ENCODE measurements at regions not wholly inside any gene's neighbourhood (a gene's known extent, or its start where the extent isn't known, plus 50 kb on each side); places are given as distances from the start of the nearest gene placed in this dataset.

DNA sequence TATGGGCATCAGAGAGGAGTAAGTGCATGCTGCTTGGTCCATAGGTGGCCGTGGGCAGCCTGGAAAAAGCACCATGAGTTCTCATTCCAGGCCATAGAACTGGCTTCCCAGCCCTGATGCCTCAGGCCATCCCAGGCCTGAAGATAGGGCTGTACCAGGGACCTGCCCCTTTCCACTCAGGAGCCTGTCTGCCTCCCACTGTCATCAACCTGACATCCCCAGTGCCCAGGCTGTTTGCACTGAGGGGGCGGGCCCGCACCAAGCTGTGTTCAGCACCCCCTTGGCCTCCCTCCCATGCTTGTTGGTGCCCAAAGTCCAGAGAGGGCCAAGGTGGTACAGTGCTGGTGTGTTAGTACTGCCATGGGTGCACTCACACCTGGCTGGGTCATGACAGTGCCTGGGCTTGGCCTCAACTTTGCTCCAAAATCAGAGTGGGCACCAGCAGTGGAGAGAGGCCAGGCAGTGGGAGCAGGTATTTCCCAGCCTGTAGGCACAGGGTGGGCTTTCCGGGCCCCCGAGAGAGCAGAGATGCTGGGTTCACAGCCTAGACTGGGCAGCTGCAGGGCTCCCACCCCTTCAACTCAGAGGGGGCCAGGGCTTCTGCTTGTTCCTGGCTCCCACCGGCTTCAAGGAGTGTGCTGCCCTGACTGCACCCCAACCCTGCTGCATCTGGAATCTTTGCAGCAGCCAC, 556.1 kb downstream of the SI start:
- Histone ChIP-seq H3K9me2 (ENCODE audit: low read depth, low read length) (0 out of 2 replicates have a peak, but pooled peaks cover 3% of the 10 kb centered on the region), H4K20me1 (ENCODE audit: insufficient read depth, low read length) (no peaks in the 10 kb centered on the region), H3K27ac (ENCODE audit: low read depth, low read length, poor library complexity, severe bottlenecking) (no peak overlapping the region), H2AFZ (ENCODE audit: low read length) (no peak overlapping the region), H3K4me2 (ENCODE audit: low read length) (no peak overlapping the region), H3K9me3 (ENCODE audit: low read length) (no peaks in the 10 kb centered on the region; the same call in 1 of the 2 replicates), H3K4me3 (ENCODE audit: low read depth, low read length, poor library complexity, severe bottlenecking) (no peak overlapping the region), H3K79me2 (ENCODE audit: insufficient read depth, low read length) (no peaks in the 10 kb centered on the region), H3K27me3 (ENCODE audit: insufficient read depth, low read length) (no peaks in the 10 kb centered on the region), H3F3A (ENCODE audit: insufficient read depth, low read length) (no peaks in the 10 kb centered on the region), H3K9ac (ENCODE audit: low read length) (no peak overlapping the region), H3K4me1 (ENCODE audit: insufficient read depth, low read length, severe bottlenecking) (no peaks in the 10 kb centered on the region), H3K36me3 (ENCODE audit: insufficient read depth, low read length) (no peaks in the 10 kb centered on the region)
- TF ChIP-seq CTCF (IDR thresholded peaks at IDR 0.05; ENCODE audit: low read length) (no peak), EZH2 (IDR thresholded peaks at IDR 0.05; ENCODE audit: borderline replicate concordance, low read length) (no peak)

DNA sequence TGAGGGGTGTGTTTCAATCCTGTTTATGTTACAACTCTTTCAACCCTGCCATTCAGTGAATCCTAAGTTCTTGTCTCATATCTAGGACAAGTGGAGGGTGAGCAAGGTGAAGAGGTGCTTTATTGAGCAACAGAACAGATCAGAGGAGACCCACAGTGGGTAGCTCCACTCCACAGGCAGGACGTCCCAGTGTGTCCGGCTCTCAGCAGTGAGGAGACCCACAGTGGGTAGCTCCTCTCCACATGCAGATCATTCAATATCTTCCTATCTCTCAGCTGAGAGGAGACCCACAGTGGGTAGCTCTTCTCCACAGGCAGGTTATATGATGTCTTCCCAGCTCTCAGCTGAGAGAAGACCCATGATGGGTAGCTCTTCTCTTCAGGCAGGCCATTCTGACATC, 556.7 kb downstream of the SI start:
- TF ChIP-seq EZH2 (IDR thresholded peaks at IDR 0.05; ENCODE audit: borderline replicate concordance, low read length) (no peak), CTCF (IDR thresholded peaks at IDR 0.05; ENCODE audit: low read length) (no peak)
- H4K20me1 ChIP-seq (ENCODE audit: insufficient read depth, low read length) = no peaks in the 10 kb centered on the region
- no peak overlapping the region for H2AFZ ChIP-seq (ENCODE audit: low read length)
- H3K9ac ChIP-seq (ENCODE audit: low read length) = no peak overlapping the region
- no peak overlapping the region for H3K4me3 ChIP-seq (ENCODE audit: low read depth, low read length, poor library complexity, severe bottlenecking)
- H3K36me3 ChIP-seq (ENCODE audit: insufficient read depth, low read length) = no peaks in the 10 kb centered on the region
- no peaks in the 10 kb centered on the region for H3K4me1 ChIP-seq (ENCODE audit: insufficient read depth, low read length, severe bottlenecking)
- H3K79me2 ChIP-seq (ENCODE audit: insufficient read depth, low read length) = no peaks in the 10 kb centered on the region
- H3K27ac ChIP-seq (ENCODE audit: low read depth, low read length, poor library complexity, severe bottlenecking) = no peak overlapping the region
- H3K9me2 ChIP-seq (ENCODE audit: low read depth, low read length) = no peaks in the 10 kb centered on the region
- H3F3A ChIP-seq (ENCODE audit: insufficient read depth, low read length) = no peaks in the 10 kb centered on the region
- no peaks in the 10 kb centered on the region; the same call in 1 of the 2 replicates for H3K9me3 ChIP-seq (ENCODE audit: low read length)
- H3K4me2 ChIP-seq (ENCODE audit: low read length) = no peak overlapping the region
- H3K27me3 ChIP-seq (ENCODE audit: insufficient read depth, low read length) = no peaks in the 10 kb centered on the region

DNA sequence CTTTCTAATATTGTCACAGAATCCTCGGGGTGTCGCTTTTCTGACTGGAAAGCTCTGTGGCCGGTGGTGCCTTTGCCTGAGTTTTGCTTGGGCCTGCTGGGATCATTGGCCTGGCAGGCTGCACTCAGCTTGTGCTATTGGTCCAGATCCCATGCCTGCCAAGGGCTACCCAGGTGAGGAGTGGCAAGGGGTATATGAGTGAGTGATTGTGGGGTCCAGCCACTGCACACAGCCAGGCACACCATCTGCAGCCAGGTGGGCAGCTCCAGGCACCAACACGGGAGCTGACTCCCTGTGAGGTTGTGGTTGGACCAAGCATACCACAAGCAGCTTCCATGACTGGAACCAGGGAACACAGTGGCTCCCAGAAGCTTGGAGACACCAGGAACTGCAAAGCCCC, 557.2 kb downstream of the SI start:
- no peaks in the 10 kb centered on the region for H3F3A ChIP-seq (ENCODE audit: insufficient read depth, low read length)
- no peak overlapping the region for H3K9ac ChIP-seq (ENCODE audit: low read length)
- H3K4me3 ChIP-seq (ENCODE audit: low read depth, low read length, poor library complexity, severe bottlenecking) = no peak overlapping the region
- no peak overlapping the region for H3K27ac ChIP-seq (ENCODE audit: low read depth, low read length, poor library complexity, severe bottlenecking)
- H3K4me1 ChIP-seq (ENCODE audit: insufficient read depth, low read length, severe bottlenecking) = no peaks in the 10 kb centered on the region
- no peak overlapping the region for H2AFZ ChIP-seq (ENCODE audit: low read length)
- H3K36me3 ChIP-seq (ENCODE audit: insufficient read depth, low read length) = no peaks in the 10 kb centered on the region
- no peaks in the 10 kb centered on the region for H3K27me3 ChIP-seq (ENCODE audit: insufficient read depth, low read length)
- TF ChIP-seq CTCF (IDR thresholded peaks at IDR 0.05; ENCODE audit: low read length) (no peak), EZH2 (IDR thresholded peaks at IDR 0.05; ENCODE audit: borderline replicate concordance, low read length) (no peak)
- H3K9me2 ChIP-seq (ENCODE audit: low read depth, low read length) = no peaks in the 10 kb centered on the region
- no peaks in the 10 kb centered on the region for H3K79me2 ChIP-seq (ENCODE audit: insufficient read depth, low read length)
- no peaks in the 10 kb centered on the region; the same call in 1 of the 2 replicates for H3K9me3 ChIP-seq (ENCODE audit: low read length)
- H4K20me1 ChIP-seq (ENCODE audit: insufficient read depth, low read length) = no peaks in the 10 kb centered on the region
- H3K4me2 ChIP-seq (ENCODE audit: low read length) = no peak overlapping the region
